ENCODE measurements at regions not wholly inside any gene's neighbourhood (a gene's known extent, or its start where the extent isn't known, plus 50 kb on each side); places are given as distances from the start of the nearest gene placed in this dataset.

- Histone ChIP-seq H3K9me1 (ENCODE audit: insufficient read depth, low read length) (no peaks in the 10 kb centered on the region), H3K56ac (ENCODE audit: extremely low read depth, insufficient read depth, low read length) (no peak overlapping the region), H2BK120ac (ENCODE audit: low read depth, low read length) (no peak overlapping the region), H3K14ac (replicated peaks; ENCODE audit: low read depth, low read length) (no peak overlapping the region), H4K8ac (ENCODE audit: low read depth in 2 of 2, low read length in 2 of 2) (no peak overlapping the region), H2AK9ac (replicated peaks; ENCODE audit: low read depth, low read length, poor library complexity) (no peak overlapping the region), H3K4me3 (ENCODE audit: insufficient read depth, low read depth, low read length) (no peak overlapping the region), H2BK5ac (ENCODE audit: low read depth, low read length, poor library complexity, severe bottlenecking) (no peak overlapping the region), H2AK5ac (ENCODE audit: low read depth, low read length) (no peak overlapping the region), H3K9me3 (ENCODE audit: control insufficient read depth, insufficient read depth, low read length) (no peaks in the 10 kb centered on the region; the same call in 1 of the 2 replicates), H2AFZ (replicated peaks; ENCODE audit: low read length, poor library complexity) (no peak overlapping the region), H3K23ac (ENCODE audit: low read depth, low read length) (no peak overlapping the region), H3K9ac (ENCODE audit: low read depth, low read length) (no peak overlapping the region), H4K5ac (ENCODE audit: low read depth, low read length) (no peak overlapping the region), H2BK20ac (ENCODE audit: low read depth, low read length) (no peak overlapping the region), H4K20me1 (ENCODE audit: insufficient read depth, low read length) (no peaks in the 10 kb centered on the region), H3K4me2 (ENCODE audit: low read depth, low read length) (no peak overlapping the region), H4K91ac (ENCODE audit: insufficient read depth, low read depth, low read length) (no peak overlapping the region), H3K27me3 (ENCODE audit: control insufficient read depth, insufficient read depth, low read length) (no peaks in the 10 kb centered on the region), H3K36me3 (ENCODE audit: control insufficient read depth, insufficient read depth, low read length) (no peaks in the 10 kb centered on the region), H3K4me1 (ENCODE audit: control insufficient read depth, insufficient read depth, low read length) (no peaks in the 10 kb centered on the region), H2BK15ac (ENCODE audit: low read depth, low read length) (no peak overlapping the region), H3K79me1 (ENCODE audit: low read depth in 1 of 2, low read length in 2 of 2) (no peaks in the 10 kb centered on the region), H3K27ac (ENCODE audit: insufficient read depth, low read length) (no peak overlapping the region), H3K4ac (ENCODE audit: low read depth, low read length) (no peak overlapping the region), H3K18ac (ENCODE audit: low read depth, low read length) (no peak overlapping the region)
- POLR2A ChIA-PET (ENCODE audit: unreplicated experiment): no interaction called here
- intact Hi-C loops (cut with micrococcal nuclease): no loop called here
- no TSS peak for BruUV-seq (replicated peaks)
- TF ChIP-seq CTCF (conservative IDR thresholded peaks at IDR 0.05; ENCODE audit: low read depth, low read length): no peak
- in situ Hi-C loops (cut with MboI; ENCODE audit: low sequenced_read_pairs): no loop called here
- CTCF ChIA-PET: no interaction called here
- ATAC-seq (ENCODE audit: low read depth) (no peak), DNase-seq (no peak)
- dilution Hi-C loops (cut with HindIII; ENCODE audit: low sequenced_read_pairs, unreplicated experiment): no loop called here
Observed at GRCh38 chr6:50305660-50306059, 255.9 kb upstream of the DEFB112 start.
